NCI-H1105 treated with DMSO at 0.1 percent for 48 hours (cell line): ENCODE measurements at regions not wholly inside any gene's neighbourhood (a gene's known extent, or its start where the extent isn't known, plus 50 kb on each side); places are given as distances from the start of the nearest gene placed in this dataset.
A peak's percentile ranks its signal among the peaks of the same experiment; 100 is the strongest.
"Not testable (repeated sequence)": the region's sequence is repeated elsewhere in the genome, so short reads cannot be mapped to it uniquely, and the experiment has no call there.

Experiments used
- DNase-seq: peaks from one replicate; lab custom pipeline; 2025; lab: John Stamatoyannopoulos, UW

DNA sequence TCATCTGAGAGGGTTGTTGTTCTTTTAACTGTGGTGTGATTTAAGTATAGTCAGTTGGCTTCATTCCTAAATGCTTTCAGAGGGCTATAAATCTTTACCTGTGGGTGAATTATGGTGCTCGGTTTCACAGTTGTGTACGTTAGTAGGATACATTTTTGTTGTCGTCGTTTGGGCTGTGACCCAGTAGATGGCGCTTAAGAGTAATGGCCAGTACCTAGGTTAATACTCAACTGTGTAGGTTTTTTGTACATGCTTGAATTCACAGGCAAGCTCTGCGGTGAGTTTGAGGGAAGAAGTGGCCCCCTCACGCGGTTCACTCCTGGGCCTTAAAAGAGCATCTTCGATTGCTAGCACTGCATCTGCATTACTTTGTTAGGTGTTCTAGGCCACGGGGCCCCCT is 571.7 kb upstream of the TGIF2LX start:
- peak; percentile 15 for DNase-seq

DNA sequence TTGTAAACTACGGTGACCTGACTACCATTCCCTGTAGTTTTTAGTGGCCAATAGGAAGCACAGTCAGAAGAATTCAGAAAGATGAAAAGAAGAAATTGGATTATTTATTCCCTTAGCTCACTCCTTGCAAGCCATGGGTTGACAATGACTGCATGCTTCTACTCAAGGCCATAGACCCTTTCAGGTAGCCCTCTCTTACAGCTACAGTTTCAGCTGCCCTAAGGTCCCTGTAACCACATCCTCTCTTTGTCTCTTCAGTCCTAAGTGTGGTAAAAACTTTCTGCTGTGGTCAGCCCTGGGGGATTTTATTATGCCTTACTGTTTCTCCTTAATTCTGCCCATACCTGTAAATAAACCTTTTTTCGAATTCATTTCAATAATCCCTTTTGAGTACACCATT is 551.8 kb upstream of the TGIF2LX start:
- DNase-seq: not testable (repeated sequence)

GRCh38 chrX:89393004-89393403 is 528.7 kb upstream of the TGIF2LX start:
- DNase-seq: not testable (repeated sequence)

- DNase-seq: not testable (repeated sequence)
Observed at GRCh38 chrX:89402818-89403217, 518.9 kb upstream of the TGIF2LX start.

GRCh38 chrX:89405148-89405547 is 516.6 kb upstream of the TGIF2LX start:
- DNase-seq: not testable (repeated sequence)

DNA sequence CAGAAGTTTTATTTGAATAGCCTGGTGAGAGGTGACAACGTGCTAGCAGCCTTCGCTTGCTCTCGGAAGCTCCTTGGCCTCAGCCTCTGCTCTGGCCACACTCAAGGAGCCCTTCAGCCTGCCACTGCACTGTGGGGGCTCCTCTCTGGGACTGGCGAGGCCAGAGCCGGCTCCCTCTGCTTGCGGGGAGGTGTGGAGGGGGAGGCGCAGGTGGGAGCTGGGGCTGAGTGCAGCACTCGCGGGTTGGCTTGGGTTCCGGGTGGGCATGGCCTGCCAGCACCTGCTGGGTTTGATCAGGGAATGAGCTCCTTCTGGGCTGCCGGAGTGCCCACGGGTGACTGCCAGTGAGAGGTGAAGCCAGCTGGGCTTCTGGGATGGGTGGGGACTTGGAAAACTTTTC is 504.8 kb upstream of the TGIF2LX start:
- not testable (repeated sequence) for DNase-seq

GRCh38 chrX:89432652-89433231 is 489.0 kb upstream of the TGIF2LX start:
- not testable (repeated sequence) for DNase-seq
